ENCODE measurements at regions not wholly inside any gene's neighbourhood (a gene's known extent, or its start where the extent isn't known, plus 50 kb on each side); places are given as distances from the start of the nearest gene placed in this dataset.

- TF ChIP-seq CTCF (IDR thresholded peaks at IDR 0.05) = no peak
- no peak for TF ChIP-seq EP300 (IDR thresholded peaks at IDR 0.05)
- TF ChIP-seq POLR2A (IDR thresholded peaks at IDR 0.05) = no peak
- no peak for TF ChIP-seq POLR2AphosphoS5 (IDR thresholded peaks at IDR 0.05)
These were observed 737.1 kb upstream of the SLC10A2 start for GRCh38 chr13:103803349-103803748.
